Panc1 (cell line): ENCODE measurements at regions not wholly inside any gene's neighbourhood (a gene's known extent, or its start where the extent isn't known, plus 50 kb on each side); places are given as distances from the start of the nearest gene placed in this dataset.

ENCODE experiments used
- ATAC-seq: fragments of 200-7000 bp; cut with Tn5 transposase; 2 replicates; pipeline ENCODE4 v1.9.1; 2020; ENCODE audit warnings: mild to moderate bottlenecking, moderate library complexity
- BruUV-seq: library from RNA; stranded (reverse); fragments of 400-500 nt; replicated peaks from 2 replicates; lab custom pipeline; 2021; lab: Mats Ljungman, UMichigan
- CTCF ChIA-PET: fragments of 300-600 bp; sonication (Branson Sonifier 250); formaldehyde crosslinking; loops from one replicate; lab custom pipeline; 2022; ENCODE audit warnings: antibody characterized with exemption; lab: Charles Lee
- POLR2A ChIA-PET: fragments of 300-600 bp; sonication (Branson Sonifier 250); formaldehyde crosslinking; loops from one replicate; lab custom pipeline; 2022; ENCODE audit warnings: antibody characterized with exemption; lab: Charles Lee
- DNase-seq: peaks from one replicate; pipeline ENCODE4 v3.0.0-alpha.2; 2010; ENCODE audit warnings: low read depth, low spot score
- H3K27ac ChIP-seq: 2 replicates; pipeline ENCODE4 v1.5.1; 2011; ENCODE audit warnings: mild to moderate bottlenecking, low read length, inconsistent platforms
- H3K27me3 ChIP-seq: fragments of 200-500 bp; sonication (Bioruptor generic); 2 replicates; pipeline ENCODE4 v1.6.0; 2014; ENCODE audit warnings: low read length, inconsistent platforms; ENCODE audit not compliant: control insufficient read depth, insufficient read depth
- H3K36me3 ChIP-seq: fragments of 200-500 bp; sonication (Bioruptor generic); 2 replicates; pipeline ENCODE4 v1.5.1; 2014; ENCODE audit warnings: inconsistent platforms, mild to moderate bottlenecking, low read length, moderate library complexity; ENCODE audit not compliant: control insufficient read depth, insufficient read depth
- H3K4me1 ChIP-seq: 2 replicates; pipeline ENCODE4 v1.5.1; 2011; ENCODE audit warnings: inconsistent platforms, mild to moderate bottlenecking, low read length, moderate library complexity; ENCODE audit not compliant: control insufficient read depth, insufficient read depth
- H3K4me3 ChIP-seq, 2 experiments: 2 replicates each; pipeline ENCODE4 v1.5.1; 2011 to 2012; ENCODE audit warnings: low read depth in 2 of 2, low read length in 2 of 2, mild to moderate bottlenecking in 2 of 2, inconsistent platforms in 1 of 2, moderate library complexity in 1 of 2
- H3K9me3 ChIP-seq: fragments of 200-500 bp; sonication (Bioruptor generic); 2 replicates; pipeline ENCODE4 v1.5.1; 2014; ENCODE audit warnings: low read depth, mild to moderate bottlenecking, inconsistent platforms, low read length, moderate library complexity; ENCODE audit not compliant: control insufficient read depth, insufficient read depth
- CTCF ChIP-seq: fragments of 450-650 bp; IDR thresholded peaks from 2 replicates; pipeline ENCODE4 v1.5.1; 2017; ENCODE audit warnings: mild to moderate bottlenecking
- POLR2AphosphoS5 ChIP-seq: IDR thresholded peaks from 2 replicates; pipeline ENCODE4 v1.6.1; 2012; ENCODE audit warnings: mild to moderate bottlenecking, low read depth, low read length, moderate library complexity
- REST ChIP-seq, 2 experiments: IDR thresholded peaks; 2 replicates each; pipeline ENCODE4 v1.6.1; 2011 to 2012; ENCODE audit warnings: low read depth in 2 of 2, control low read depth in 1 of 2, low read length in 1 of 2, mild to moderate bottlenecking in 1 of 2, moderate library complexity in 1 of 2; ENCODE audit not compliant: insufficient read depth in 1 of 2
- SIN3A ChIP-seq: IDR thresholded peaks from 2 replicates; pipeline ENCODE4 v1.6.1; 2012; ENCODE audit warnings: low read depth, mild to moderate bottlenecking, low read length, moderate library complexity, borderline replicate concordance; ENCODE audit not compliant: insufficient read depth
- in situ Hi-C: cut with HindIII; loops from 2 replicates; pipeline ENCODE4 v1.10.0; 2016; ENCODE audit warnings: low sequenced_read_pairs, low pct_unique_long_range_greater_than_20kb
- intact Hi-C: fragments of 100-400 bp; cut with micrococcal nuclease; formaldehyde crosslinking; loops from one replicate; pipeline ENCODE4 v1.10.0; 2022; ENCODE audit not compliant: unreplicated experiment

GRCh38 chr9:20200991-20201431, 412.2 kb upstream of the SLC24A2 start:
- no peak for TF ChIP-seq REST (IDR thresholded peaks at IDR 0.05; ENCODE audit: insufficient read depth in 1 of 2, low read depth in 2 of 2, low read length in 1 of 2)
- BruUV-seq, result no TSS peak
- H3K4me1 ChIP-seq, result no peaks in the 10 kb centered on the region
- no peaks in the 10 kb centered on the region for H3K36me3 ChIP-seq
- in situ Hi-C loops (no loop called here), intact Hi-C loops (no loop called here)
- DNase-seq, result no peak
- ATAC-seq, result no peak
- H3K9me3 ChIP-seq, result no peaks in the 10 kb centered on the region
- CTCF ChIA-PET, result no interaction called here
- POLR2A ChIA-PET, result no interaction called here
- H3K27ac ChIP-seq, result no peak overlapping the region
- H3K4me3 ChIP-seq, result no peak overlapping the region
- H3K27me3 ChIP-seq, result no peaks in the 10 kb centered on the region

- POLR2A ChIA-PET, result no interaction called here
- CTCF ChIA-PET, result no interaction called here
- DNase-seq (no peak), ATAC-seq (no peak)
- no TSS peak for BruUV-seq
- H3K36me3 ChIP-seq, result no peaks in the 10 kb centered on the region
- in situ Hi-C loops (no loop called here), intact Hi-C loops (no loop called here)
- TF ChIP-seq REST (IDR thresholded peaks at IDR 0.05; ENCODE audit: insufficient read depth in 1 of 2, low read depth in 2 of 2, low read length in 1 of 2), result no peak
- no peak for TF ChIP-seq CTCF
- no peak for TF ChIP-seq SIN3A
- TF ChIP-seq POLR2AphosphoS5, result no peak
- H3K27me3 ChIP-seq, result no peaks in the 10 kb centered on the region
- no peaks in the 10 kb centered on the region for H3K9me3 ChIP-seq
- no peak overlapping the region for H3K4me3 ChIP-seq
- H3K4me1 ChIP-seq, result no peaks in the 10 kb centered on the region
- no peak overlapping the region for H3K27ac ChIP-seq
Observed at GRCh38 chr9:20200581-20200980, 411.7 kb upstream of the SLC24A2 start.
